ENCODE measurements at regions not wholly inside any gene's neighbourhood (a gene's known extent, or its start where the extent isn't known, plus 50 kb on each side); places are given as distances from the start of the nearest gene placed in this dataset.

DNA sequence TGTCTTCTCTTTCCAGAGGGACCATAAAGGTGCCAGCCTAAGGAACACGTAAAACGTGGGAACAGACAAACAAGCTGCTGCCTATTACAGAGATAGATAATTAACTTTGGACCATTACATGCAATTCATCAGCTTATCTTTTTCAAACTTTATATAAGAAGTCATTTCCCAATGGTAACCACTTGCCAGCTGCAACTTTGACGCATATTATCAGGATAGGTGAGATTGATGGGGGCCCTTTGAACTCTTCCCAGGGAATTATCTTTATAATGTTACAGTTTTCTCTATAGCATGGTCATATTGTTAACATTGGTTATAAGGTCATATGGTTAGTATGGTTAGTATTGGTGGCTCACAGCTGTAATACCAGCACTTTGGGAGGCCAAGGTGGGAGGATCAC, 94.1 kb upstream of the BMP2K start:
- TF ChIP-seq TCF7L2 (IDR thresholded peaks at IDR 0.05; ENCODE audit: borderline replicate concordance, low read depth, low read length): no peak
- TF ChIP-seq ZNF140 (tag by site-specific recombination; IDR thresholded peaks at IDR 0.05): no peak
- no peak for TF ChIP-seq EGR2 (tag by site-specific recombination; IDR thresholded peaks at IDR 0.05; ENCODE audit: low read depth)
- TF ChIP-seq, protein P1, sequence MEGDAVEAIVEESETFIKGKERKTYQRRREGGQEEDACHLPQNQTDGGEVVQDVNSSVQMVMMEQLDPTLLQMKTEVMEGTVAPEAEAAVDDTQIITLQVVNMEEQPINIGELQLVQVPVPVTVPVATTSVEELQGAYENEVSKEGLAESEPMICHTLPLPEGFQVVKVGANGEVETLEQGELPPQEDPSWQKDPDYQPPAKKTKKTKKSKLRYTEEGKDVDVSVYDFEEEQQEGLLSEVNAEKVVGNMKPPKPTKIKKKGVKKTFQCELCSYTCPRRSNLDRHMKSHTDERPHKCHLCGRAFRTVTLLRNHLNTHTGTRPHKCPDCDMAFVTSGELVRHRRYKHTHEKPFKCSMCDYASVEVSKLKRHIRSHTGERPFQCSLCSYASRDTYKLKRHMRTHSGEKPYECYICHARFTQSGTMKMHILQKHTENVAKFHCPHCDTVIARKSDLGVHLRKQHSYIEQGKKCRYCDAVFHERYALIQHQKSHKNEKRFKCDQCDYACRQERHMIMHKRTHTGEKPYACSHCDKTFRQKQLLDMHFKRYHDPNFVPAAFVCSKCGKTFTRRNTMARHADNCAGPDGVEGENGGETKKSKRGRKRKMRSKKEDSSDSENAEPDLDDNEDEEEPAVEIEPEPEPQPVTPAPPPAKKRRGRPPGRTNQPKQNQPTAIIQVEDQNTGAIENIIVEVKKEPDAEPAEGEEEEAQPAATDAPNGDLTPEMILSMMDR (tag by site-specific recombination; IDR thresholded peaks at IDR 0.05): no peak
- no peak for TF ChIP-seq ZFP3 (tag by site-specific recombination; IDR thresholded peaks at IDR 0.05; ENCODE audit: low read depth)
- TF ChIP-seq YY1 (tag by site-specific recombination; IDR thresholded peaks at IDR 0.05): no peak
- TF ChIP-seq ZNF626 (tag by site-specific recombination; IDR thresholded peaks at IDR 0.05): no peak
- TF ChIP-seq PRDM1 (tag by site-specific recombination; IDR thresholded peaks at IDR 0.05): no peak
